ENCODE measurements at regions not wholly inside any gene's neighbourhood (a gene's known extent, or its start where the extent isn't known, plus 50 kb on each side); places are given as distances from the start of the nearest gene placed in this dataset.

- no peaks in the 10 kb centered on the region for H3K4me1 ChIP-seq (ENCODE audit: control insufficient read depth, insufficient read depth, low read length)
- TF ChIP-seq CTCF (conservative IDR thresholded peaks at IDR 0.05), result no peak
- H3K4me3 ChIP-seq (ENCODE audit: low read length), result no peak overlapping the region
- no peak overlapping the region for H3K9ac ChIP-seq (ENCODE audit: extremely low read depth, low read length, poor library complexity, severe bottlenecking)
- H3K4me3 Mint-ChIP-seq, result no peak overlapping the region
- no peaks in the 10 kb centered on the region for H3K36me3 ChIP-seq (ENCODE audit: control insufficient read depth, insufficient read depth, low read length)
- no peaks in the 10 kb centered on the region for H3K27me3 ChIP-seq (ENCODE audit: control insufficient read depth, insufficient read depth, low read length, poor library complexity, severe bottlenecking)
- H3K27ac Mint-ChIP-seq, result no peak overlapping the region
- H3K36me3 Mint-ChIP-seq (ENCODE audit: low read depth), result no peaks in the 10 kb centered on the region
- no peaks in the 10 kb centered on the region for H3K9me3 Mint-ChIP-seq
- DNase-seq, result no peak
- no peak overlapping the region for H3K27ac ChIP-seq (ENCODE audit: low read depth, low read length)
- H3K27me3 Mint-ChIP-seq (ENCODE audit: insufficient read depth), result no peaks in the 10 kb centered on the region
- 89 to 96% methylated on average over 2 to 3 of the region's 3 CpGs for WGBS, 2 experiments (ENCODE audit: insufficient coverage in 1 of 2, insufficient read length in 1 of 2)
- no peaks in the 10 kb centered on the region for H3K9me3 ChIP-seq (ENCODE audit: control insufficient read depth, low read length)
- H3K4me1 Mint-ChIP-seq, result peaks cover 3% of the 10 kb centered on the region
Measured at GRCh38 chr3:19739504-19739903, 194.5 kb downstream of the EFHB start.

- 83 to 89% methylated on average over 1 of the region's 1 CpG for WGBS, 2 experiments (ENCODE audit: insufficient coverage in 1 of 2, insufficient read length in 1 of 2)
- Mint-ChIP-seq H3K4me3 (no peak overlapping the region), H3K36me3 (ENCODE audit: low read depth) (no peaks in the 10 kb centered on the region), H3K27ac (no peak overlapping the region), H3K9me3 (no peaks in the 10 kb centered on the region), H3K4me1 (no peaks in the 10 kb centered on the region), H3K27me3 (ENCODE audit: insufficient read depth) (no peaks in the 10 kb centered on the region)
- Histone ChIP-seq H3K27ac (ENCODE audit: low read depth, low read length) (no peak overlapping the region), H3K9ac (ENCODE audit: extremely low read depth, low read length, poor library complexity, severe bottlenecking) (no peak overlapping the region), H3K36me3 (ENCODE audit: control insufficient read depth, insufficient read depth, low read length) (no peaks in the 10 kb centered on the region), H3K9me3 (ENCODE audit: control insufficient read depth, low read length) (no peaks in the 10 kb centered on the region), H3K4me1 (ENCODE audit: control insufficient read depth, insufficient read depth, low read length) (no peaks in the 10 kb centered on the region), H3K4me3 (ENCODE audit: low read length) (no peak overlapping the region), H3K27me3 (ENCODE audit: control insufficient read depth, insufficient read depth, low read length, poor library complexity, severe bottlenecking) (no peaks in the 10 kb centered on the region)
- DNase-seq, result no peak
- TF ChIP-seq CTCF (conservative IDR thresholded peaks at IDR 0.05), result no peak
Measured at GRCh38 chr3:19738846-19739245, 195.2 kb downstream of the EFHB start.

- Histone ChIP-seq H3K9me3 (ENCODE audit: control insufficient read depth, low read length) (no peaks in the 10 kb centered on the region), H3K4me1 (ENCODE audit: control insufficient read depth, insufficient read depth, low read length) (no peaks in the 10 kb centered on the region), H3K9ac (ENCODE audit: extremely low read depth, low read length, poor library complexity, severe bottlenecking) (no peak overlapping the region), H3K36me3 (ENCODE audit: control insufficient read depth, insufficient read depth, low read length) (no peaks in the 10 kb centered on the region), H3K27me3 (ENCODE audit: control insufficient read depth, insufficient read depth, low read length, poor library complexity, severe bottlenecking) (no peaks in the 10 kb centered on the region), H3K4me3 (ENCODE audit: low read length) (no peak overlapping the region), H3K27ac (ENCODE audit: low read depth, low read length) (no peak overlapping the region)
- TF ChIP-seq CTCF (conservative IDR thresholded peaks at IDR 0.05), result no peak
- H3K27ac Mint-ChIP-seq, result no peak overlapping the region
- no peak for DNase-seq
- H3K27me3 Mint-ChIP-seq (ENCODE audit: insufficient read depth), result no peaks in the 10 kb centered on the region
- no peak overlapping the region for H3K4me3 Mint-ChIP-seq
- 81 to 89% methylated on average over 3 of the region's 3 CpGs for WGBS, 2 experiments (ENCODE audit: insufficient coverage in 1 of 2, insufficient read length in 1 of 2)
- no peaks in the 10 kb centered on the region for H3K4me1 Mint-ChIP-seq
- no peaks in the 10 kb centered on the region for H3K9me3 Mint-ChIP-seq
- no peaks in the 10 kb centered on the region for H3K36me3 Mint-ChIP-seq (ENCODE audit: low read depth)
Measured at GRCh38 chr3:19735111-19735510, 198.9 kb downstream of the EFHB start.

All from endodermal cell (in vitro differentiated cells).